Gastroesophageal sphincter (tissue), 4 donors: ENCODE measurements at regions not wholly inside any gene's neighbourhood (a gene's known extent, or its start where the extent isn't known, plus 50 kb on each side); places are given as distances from the start of the nearest gene placed in this dataset.

ENCODE experiments used
- ATAC-seq: fragments of 150-250 bp; one replicate; pipeline ENCODE4 v1.9.1; 2016; ENCODE audit warnings: mild to moderate bottlenecking, moderate library complexity
- H3K27ac ChIP-seq, 4 donors: fragments of 200-600 bp; sonication (generic) in 3 of 4; 1 replicate in 3 of 4; 2 replicates in 1 of 4; pipeline ENCODE4 v1.5.1; 2016 to 2019
- H3K27me3 ChIP-seq: fragments of 200-600 bp; sonication (generic); one replicate; pipeline ENCODE4 v1.5.1; 2019
- H3K36me3 ChIP-seq, 2 donors: fragments of 200-600 bp; sonication (generic); one replicate each; pipeline ENCODE4 v1.5.1; 2019; ENCODE audit warnings: control low read depth in 1 of 2
- H3K4me1 ChIP-seq, 3 donors: fragments of 200-600 bp; sonication (generic); 1 replicate in 2 of 3; 2 replicates in 1 of 3; pipeline ENCODE4 v1.5.1; 2016 to 2019; ENCODE audit warnings: control low read depth in 2 of 3
- H3K4me3 ChIP-seq, 2 donors: fragments of 200-600 bp; sonication (generic); one replicate each; pipeline ENCODE4 v1.5.1; 2019; ENCODE audit warnings: mild to moderate bottlenecking in 1 of 2, moderate library complexity in 1 of 2
- H3K9me3 ChIP-seq, 3 donors: fragments of 200-600 bp; sonication (generic); one replicate each; pipeline ENCODE4 v1.5.1; 2017 to 2019; ENCODE audit warnings: control low read depth in 2 of 3
- EP300 ChIP-seq: sonication (generic); formaldehyde crosslinking; IDR thresholded peaks from one replicate; pipeline ENCODE4 v1.6.1; 2017; ENCODE audit warnings: antibody characterized with exemption, mild to moderate bottlenecking
- POLR2A ChIP-seq, 2 donors: fragments of 450-650 bp; IDR thresholded peaks; one replicate each; pipeline ENCODE4 v1.6.1; 2017; ENCODE audit warnings: antibody characterized with exemption in 2 of 2, mild to moderate bottlenecking in 2 of 2, moderate library complexity in 1 of 2
- POLR2AphosphoS5 ChIP-seq: sonication (generic); formaldehyde crosslinking; IDR thresholded peaks from one replicate; pipeline ENCODE4 v1.6.1; 2017; ENCODE audit warnings: antibody characterized with exemption
- WGBS, 2 donors: methylation state at CpG; one replicate each; pipeline ENCODE4 v1.1.5; 2018; ENCODE audit warnings: low coverage in 1 of 2; 5-methylcytosine and 5-hydroxymethylcytosine counted together
- TF ChIP-seq, protein P1 (sequence below), 4 experiments: fragments of 200-600 bp in 2 of 4; fragments of 450-650 bp in 2 of 4; sonication (generic) in 1 of 4; IDR thresholded peaks; one replicate each; pipeline ENCODE4 v1.5.1; 2017 to 2019; ENCODE audit warnings: antibody characterized with exemption in 4 of 4, mild to moderate bottlenecking in 2 of 4, moderate library complexity in 2 of 4

DNA sequence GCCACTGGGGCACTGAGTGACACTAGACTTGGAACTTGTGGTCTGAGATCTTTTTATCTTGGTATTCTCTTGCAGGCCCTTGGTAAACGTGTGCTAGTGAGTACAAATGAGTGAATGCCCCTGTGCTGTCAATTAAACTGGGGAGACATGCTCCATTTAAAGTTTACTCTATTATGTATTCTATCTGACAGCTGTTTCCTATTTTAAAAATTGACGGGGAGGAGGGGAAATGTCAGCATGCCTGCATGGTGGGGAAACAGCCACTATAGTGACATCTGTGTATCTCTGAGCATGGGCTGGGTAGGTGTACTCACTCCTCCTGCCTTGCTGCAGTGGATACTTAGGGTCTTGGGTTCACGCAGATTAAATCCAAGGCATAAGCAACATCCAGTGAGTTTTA, 59.0 kb upstream of the IKBKE start:
- H3K9me3 ChIP-seq: no peaks in the 10 kb centered on the region
- no peak for ATAC-seq
- H3K36me3 ChIP-seq: peaks cover 0 to 18% of the 10 kb centered on the region in 2 donors
- no peak overlapping the region for H3K4me3 ChIP-seq
- no peaks in the 10 kb centered on the region for H3K27me3 ChIP-seq
- H3K27ac ChIP-seq: no peak overlapping the region
- TF ChIP-seq EP300: no peak
- TF ChIP-seq POLR2AphosphoS5: no peak
- TF ChIP-seq POLR2A (IDR thresholded peaks at IDR 0.05): no peak
- TF ChIP-seq, protein P1, sequence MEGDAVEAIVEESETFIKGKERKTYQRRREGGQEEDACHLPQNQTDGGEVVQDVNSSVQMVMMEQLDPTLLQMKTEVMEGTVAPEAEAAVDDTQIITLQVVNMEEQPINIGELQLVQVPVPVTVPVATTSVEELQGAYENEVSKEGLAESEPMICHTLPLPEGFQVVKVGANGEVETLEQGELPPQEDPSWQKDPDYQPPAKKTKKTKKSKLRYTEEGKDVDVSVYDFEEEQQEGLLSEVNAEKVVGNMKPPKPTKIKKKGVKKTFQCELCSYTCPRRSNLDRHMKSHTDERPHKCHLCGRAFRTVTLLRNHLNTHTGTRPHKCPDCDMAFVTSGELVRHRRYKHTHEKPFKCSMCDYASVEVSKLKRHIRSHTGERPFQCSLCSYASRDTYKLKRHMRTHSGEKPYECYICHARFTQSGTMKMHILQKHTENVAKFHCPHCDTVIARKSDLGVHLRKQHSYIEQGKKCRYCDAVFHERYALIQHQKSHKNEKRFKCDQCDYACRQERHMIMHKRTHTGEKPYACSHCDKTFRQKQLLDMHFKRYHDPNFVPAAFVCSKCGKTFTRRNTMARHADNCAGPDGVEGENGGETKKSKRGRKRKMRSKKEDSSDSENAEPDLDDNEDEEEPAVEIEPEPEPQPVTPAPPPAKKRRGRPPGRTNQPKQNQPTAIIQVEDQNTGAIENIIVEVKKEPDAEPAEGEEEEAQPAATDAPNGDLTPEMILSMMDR (IDR thresholded peaks at IDR 0.05): no peak
- 86 to 100% methylated on average over 2 to 3 of the region's 3 CpGs for WGBS, 2 donors
- H3K4me1 ChIP-seq: peaks cover 4 to 14% (median 8%) of the 10 kb centered on the region in 3 donors

DNA sequence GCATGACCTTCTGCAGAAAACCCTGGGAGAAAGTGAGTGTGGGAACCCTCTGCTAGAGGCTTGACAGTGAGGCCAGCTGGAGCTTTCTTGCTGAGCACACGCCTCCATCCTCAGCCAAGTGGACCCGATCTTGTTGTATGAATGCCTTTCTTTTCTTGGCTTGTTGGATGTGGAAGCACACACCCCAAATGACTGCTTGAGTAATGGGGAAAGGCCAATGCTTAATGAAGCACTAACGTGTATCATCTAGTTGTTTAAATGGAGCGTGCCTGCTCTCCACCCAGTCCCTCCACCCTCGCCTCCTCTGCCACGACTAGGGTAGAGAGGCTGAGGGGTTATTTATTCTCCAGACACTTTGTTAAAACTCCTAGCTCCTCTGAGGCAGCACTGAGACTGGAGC, 54.3 kb upstream of the IKBKE start:
- WGBS, 2 donors: 28% methylated on average over 6 of the region's 6 CpGs; no CpG with 5 or more reads in 1 of the 2 donors
- Histone ChIP-seq H3K36me3 (peaks cover 0 to 42% of the 10 kb centered on the region in 2 donors), H3K27ac (peak overlapping the region in 3 of 4 donors; percentile 38 to 56 (median 46)), H3K4me1 (peaks cover 4 to 21% (median 11%) of the 10 kb centered on the region in 3 donors), H3K9me3 (no peaks in the 10 kb centered on the region), H3K4me3 (no peak overlapping the region), H3K27me3 (no peaks in the 10 kb centered on the region)
- ATAC-seq: no peak
- no peak for TF ChIP-seq POLR2A (IDR thresholded peaks at IDR 0.05)
- no peak for TF ChIP-seq POLR2AphosphoS5
- TF ChIP-seq EP300: no peak
- TF ChIP-seq, protein P1 (IDR thresholded peaks at IDR 0.05): no peak

DNA sequence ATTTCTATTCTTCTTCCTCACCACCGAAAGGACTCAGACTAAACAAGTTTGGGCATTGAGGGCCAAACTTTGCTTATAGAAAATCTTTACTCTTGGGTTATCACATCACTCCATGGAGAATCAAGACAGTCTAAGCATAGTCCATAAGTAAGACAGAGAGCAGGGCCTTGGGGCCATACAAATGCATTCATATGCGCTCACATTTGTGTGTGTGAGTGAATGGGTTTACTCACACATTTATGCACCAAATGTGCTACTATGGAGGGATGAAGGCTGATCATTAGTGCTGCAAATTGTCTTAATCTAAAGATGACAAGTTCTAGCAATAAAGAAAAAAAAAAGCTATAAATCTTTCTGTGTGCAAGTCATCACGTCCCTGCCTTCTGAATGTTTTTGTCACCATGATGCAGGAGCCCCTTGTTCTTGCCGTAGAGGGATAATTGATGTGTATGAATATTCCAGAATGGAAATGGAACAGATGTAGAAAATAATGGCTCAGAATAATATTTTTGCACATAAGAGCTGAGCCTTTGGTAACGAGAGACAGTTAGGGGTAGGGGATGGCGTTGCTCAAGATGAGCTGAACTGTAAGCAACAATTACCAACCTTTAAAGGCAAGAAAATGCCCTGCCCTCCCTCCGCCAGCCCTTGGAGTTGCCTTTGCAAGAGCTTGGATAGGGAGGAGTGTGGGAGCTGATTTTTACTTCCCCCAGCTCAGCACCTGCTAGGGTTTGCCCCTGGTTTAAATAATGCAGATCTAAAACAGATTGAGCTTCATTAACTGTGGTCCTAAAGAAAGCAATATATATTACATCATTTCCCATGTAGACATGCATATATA, 52.3 kb upstream of the IKBKE start:
- Histone ChIP-seq H3K36me3 (peaks cover 0 to 56% of the 10 kb centered on the region in 2 donors), H3K4me1 (peaks cover 4 to 21% (median 11%) of the 10 kb centered on the region in 3 donors), H3K27ac (no peak overlapping the region), H3K9me3 (no peaks in the 10 kb centered on the region), H3K27me3 (no peaks in the 10 kb centered on the region), H3K4me3 (no peak overlapping the region)
- WGBS, 2 donors: 96% methylated on average over 7 of the region's 7 CpGs
- TF ChIP-seq, protein P1 (IDR thresholded peaks at IDR 0.05): no peak
- TF ChIP-seq POLR2A (IDR thresholded peaks at IDR 0.05): no peak
- no peak for TF ChIP-seq POLR2AphosphoS5
- TF ChIP-seq EP300: no peak
- no peak for ATAC-seq

DNA sequence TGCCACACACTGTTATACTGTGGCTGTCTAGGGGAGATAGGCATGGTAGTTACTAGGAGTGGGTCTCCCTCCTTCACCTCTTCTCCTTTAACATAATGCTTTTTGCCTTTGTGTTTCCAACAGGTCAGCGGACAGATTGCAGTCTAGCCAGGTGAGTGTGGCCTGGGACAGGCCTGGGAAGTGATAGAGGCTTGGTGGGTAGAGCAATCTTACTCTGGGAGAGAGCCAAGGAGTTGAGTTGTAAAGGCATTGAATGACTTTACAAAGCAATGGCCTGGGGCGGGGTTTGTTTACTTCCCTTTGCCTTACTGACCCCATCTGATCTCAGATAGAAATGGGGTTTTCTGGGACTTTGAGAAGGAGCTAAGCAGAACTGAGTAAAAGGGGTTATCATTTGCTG, 51.0 kb upstream of the IKBKE start:
- Histone ChIP-seq H3K9me3 (no peaks in the 10 kb centered on the region), H3K27me3 (no peaks in the 10 kb centered on the region), H3K4me3 (no peak overlapping the region), H3K36me3 (peaks cover 0 to 69% of the 10 kb centered on the region in 2 donors), H3K27ac (no peak overlapping the region), H3K4me1 (peaks cover 4 to 21% (median 11%) of the 10 kb centered on the region in 3 donors)
- TF ChIP-seq POLR2AphosphoS5 (no peak), POLR2A (IDR thresholded peaks at IDR 0.05) (no peak), EP300 (no peak)
- TF ChIP-seq, protein P1 (IDR thresholded peaks at IDR 0.05): no peak
- ATAC-seq: no peak
- 75 to 100% methylated on average over 1 to 2 of the region's 2 CpGs for WGBS, 2 donors

DNA sequence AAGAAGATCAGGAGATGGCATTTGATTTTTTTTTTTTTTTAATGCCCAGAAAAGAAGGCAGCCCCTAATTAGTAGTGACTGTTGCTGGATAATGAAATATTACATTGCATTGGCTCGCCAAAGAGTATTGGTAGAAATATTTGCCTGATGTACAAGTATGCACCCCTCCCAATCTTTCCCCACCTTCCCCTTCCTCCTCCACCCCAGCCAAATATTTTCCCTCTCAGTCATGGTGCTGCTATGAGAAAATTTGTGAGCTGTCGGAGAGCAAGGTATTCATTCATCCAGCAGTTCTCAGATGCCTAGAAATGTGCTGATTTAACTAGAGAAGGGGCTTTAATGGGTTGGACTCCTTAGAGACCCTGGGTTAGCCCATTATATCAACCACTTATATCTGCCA, 50.5 kb upstream of the IKBKE start:
- Histone ChIP-seq H3K4me1 (peaks cover 4 to 21% (median 11%) of the 10 kb centered on the region in 3 donors), H3K9me3 (no peaks in the 10 kb centered on the region), H3K27me3 (no peaks in the 10 kb centered on the region), H3K36me3 (peaks cover 0 to 74% of the 10 kb centered on the region in 2 donors), H3K4me3 (no peak overlapping the region), H3K27ac (no peak overlapping the region)
- 82% methylated on average over 2 of the region's 2 CpGs; no CpG with 5 or more reads in 1 of the 2 donors for WGBS, 2 donors
- TF ChIP-seq POLR2AphosphoS5 (no peak), EP300 (no peak), POLR2A (IDR thresholded peaks at IDR 0.05) (no peak)
- TF ChIP-seq, protein P1 (IDR thresholded peaks at IDR 0.05): no peak
- ATAC-seq: no peak
